Left renal cortex interstitium (tissue), 4 donors: ENCODE measurements at regions not wholly inside any gene's neighbourhood (a gene's known extent, or its start where the extent isn't known, plus 50 kb on each side); places are given as distances from the start of the nearest gene placed in this dataset.

Experiments
- DNase-seq, 4 donors: peaks; one replicate each; pipeline ENCODE4 v3.0.0-alpha.2; 2013; ENCODE audit warnings: low read depth in 4 of 4, low spot score in 2 of 4, missing footprints in 1 of 4

- DNase-seq, result no peak
Measured at GRCh38 chr16:80309178-80309577, 231.6 kb upstream of the DYNLRB2 start.

- no peak for DNase-seq
Measured at GRCh38 chr16:80305410-80305809, 235.4 kb upstream of the DYNLRB2 start.

GRCh38 chr16:80303691-80304090 lies 237.1 kb upstream of the DYNLRB2 start:
- DNase-seq, result no peak

- DNase-seq, result no peak
Measured at GRCh38 chr16:80300876-80301275, 239.9 kb upstream of the DYNLRB2 start.

GRCh38 chr16:80300456-80300855 lies 240.3 kb upstream of the DYNLRB2 start:
- DNase-seq, result no peak

- no peak for DNase-seq
Measured at GRCh38 chr16:80299416-80299815, 241.4 kb upstream of the DYNLRB2 start.

- DNase-seq, result no peak
Measured at GRCh38 chr16:80298676-80299075, 242.1 kb upstream of the DYNLRB2 start.

- DNase-seq, result no peak
Measured at GRCh38 chr16:80296034-80296433, 244.8 kb upstream of the DYNLRB2 start.

GRCh38 chr16:80294172-80294571 lies 246.6 kb upstream of the DYNLRB2 start:
- DNase-seq, result no peak

- no peak for DNase-seq
Measured at GRCh38 chr16:80288616-80289015, 252.2 kb upstream of the DYNLRB2 start.

GRCh38 chr16:80287674-80288073 lies 253.1 kb upstream of the DYNLRB2 start:
- no peak for DNase-seq

GRCh38 chr16:80285104-80285503 lies 255.7 kb upstream of the DYNLRB2 start:
- no peak for DNase-seq

GRCh38 chr16:80283466-80284392 lies 257.1 kb upstream of the DYNLRB2 start:
- no peak for DNase-seq

- DNase-seq, result no peak
Measured at GRCh38 chr16:80280557-80280956, 260.2 kb upstream of the DYNLRB2 start.

- DNase-seq, result no peak
Measured at GRCh38 chr16:80279656-80280055, 261.1 kb upstream of the DYNLRB2 start.

- no peak for DNase-seq
Measured at GRCh38 chr16:80277182-80277581, 263.6 kb upstream of the DYNLRB2 start.

GRCh38 chr16:80274576-80275191 lies 266.1 kb upstream of the DYNLRB2 start:
- DNase-seq, result no peak

- no peak for DNase-seq
Measured at GRCh38 chr16:80273635-80274538, 266.9 kb upstream of the DYNLRB2 start.

GRCh38 chr16:80265624-80266306 lies 275.0 kb upstream of the DYNLRB2 start:
- DNase-seq, result no peak
